ENCODE measurements at regions not wholly inside any gene's neighbourhood (a gene's known extent, or its start where the extent isn't known, plus 50 kb on each side); places are given as distances from the start of the nearest gene placed in this dataset.

GRCh38 chr5:128706269-128706668 lies 168.2 kb upstream of the FBN2 start:
- TF ChIP-seq EZH2 (IDR thresholded peaks at IDR 0.05; ENCODE audit: borderline replicate concordance, low read depth, low read length, severe bottlenecking) (no peak), MAX (IDR thresholded peaks at IDR 0.05; ENCODE audit: insufficient read depth, insufficient read length) (no peak), CTCF (IDR thresholded peaks at IDR 0.05; ENCODE audit: extremely low read depth in 1 of 2, insufficient read depth in 1 of 2, low read depth in 1 of 2, low read length in 2 of 2) (no peak), POLR2AphosphoS5 (IDR thresholded peaks at IDR 0.05; ENCODE audit: insufficient read depth, low read depth, low read length) (no peak)

All from endothelial cell of umbilical vein (primary cell).